ENCODE measurements at regions not wholly inside any gene's neighbourhood (a gene's known extent, or its start where the extent isn't known, plus 50 kb on each side); places are given as distances from the start of the nearest gene placed in this dataset.

DNA sequence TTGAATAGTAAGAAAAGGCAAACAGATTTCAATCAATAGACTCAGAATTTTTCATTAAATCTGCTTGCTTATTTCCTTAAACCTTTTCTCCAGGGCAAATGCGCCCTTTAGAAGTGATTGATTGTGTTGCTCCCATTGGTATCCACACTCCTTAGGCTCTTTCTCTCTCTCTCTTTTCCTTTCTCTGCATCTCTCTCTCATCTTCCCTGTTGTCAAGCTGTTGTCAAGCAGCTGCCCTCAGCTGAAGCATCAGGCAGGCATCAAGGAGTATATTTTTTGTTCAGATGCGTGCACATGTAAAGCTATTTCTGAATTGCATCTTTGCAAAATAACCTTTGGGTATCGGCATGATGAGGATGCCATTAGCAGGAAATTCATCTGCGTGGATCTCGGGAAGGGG is 107.2 kb upstream of the PLET1 start:
- peaks cover 8% of the 10 kb centered on the region for H3K4me1 ChIP-seq (ENCODE audit: insufficient read depth)
- no peaks in the 10 kb centered on the region for H3K36me3 ChIP-seq (replicated peaks; ENCODE audit: insufficient read depth, low read depth)
- H3K4me2 ChIP-seq, result no peak overlapping the region
- H3K79me2 ChIP-seq, result no peaks in the 10 kb centered on the region
- no peak overlapping the region for H3K4me3 ChIP-seq
- DNase-seq (ENCODE audit: low spot score), result no peak
- no peaks in the 10 kb centered on the region for H3K9me2 ChIP-seq (replicated peaks; ENCODE audit: insufficient read depth)
- 91% methylated on average over 5 of the region's 5 CpGs for WGBS (ENCODE audit: low lambda C conversion rate, missing lambda C conversion rate)
- TF ChIP-seq, protein P1, sequence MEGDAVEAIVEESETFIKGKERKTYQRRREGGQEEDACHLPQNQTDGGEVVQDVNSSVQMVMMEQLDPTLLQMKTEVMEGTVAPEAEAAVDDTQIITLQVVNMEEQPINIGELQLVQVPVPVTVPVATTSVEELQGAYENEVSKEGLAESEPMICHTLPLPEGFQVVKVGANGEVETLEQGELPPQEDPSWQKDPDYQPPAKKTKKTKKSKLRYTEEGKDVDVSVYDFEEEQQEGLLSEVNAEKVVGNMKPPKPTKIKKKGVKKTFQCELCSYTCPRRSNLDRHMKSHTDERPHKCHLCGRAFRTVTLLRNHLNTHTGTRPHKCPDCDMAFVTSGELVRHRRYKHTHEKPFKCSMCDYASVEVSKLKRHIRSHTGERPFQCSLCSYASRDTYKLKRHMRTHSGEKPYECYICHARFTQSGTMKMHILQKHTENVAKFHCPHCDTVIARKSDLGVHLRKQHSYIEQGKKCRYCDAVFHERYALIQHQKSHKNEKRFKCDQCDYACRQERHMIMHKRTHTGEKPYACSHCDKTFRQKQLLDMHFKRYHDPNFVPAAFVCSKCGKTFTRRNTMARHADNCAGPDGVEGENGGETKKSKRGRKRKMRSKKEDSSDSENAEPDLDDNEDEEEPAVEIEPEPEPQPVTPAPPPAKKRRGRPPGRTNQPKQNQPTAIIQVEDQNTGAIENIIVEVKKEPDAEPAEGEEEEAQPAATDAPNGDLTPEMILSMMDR (IDR thresholded peaks at IDR 0.05; ENCODE audit: poor library complexity), result no peak
- TF ChIP-seq EZH2 (IDR thresholded peaks at IDR 0.05; ENCODE audit: borderline replicate concordance) (no peak), EZH2phosphoT487 (IDR thresholded peaks at IDR 0.05; ENCODE audit: low read depth, severe bottlenecking, unreplicated experiment) (no peak)
- H2AFZ ChIP-seq, result no peak overlapping the region
- no peaks in the 10 kb centered on the region for H3K27me3 ChIP-seq
- H3K9me3 ChIP-seq (ENCODE audit: low read depth), result no peaks in the 10 kb centered on the region
- no peaks in the 10 kb centered on the region for H4K20me1 ChIP-seq (ENCODE audit: insufficient read depth, poor library complexity, severe bottlenecking)
- no peak overlapping the region for H3K27ac ChIP-seq

DNA sequence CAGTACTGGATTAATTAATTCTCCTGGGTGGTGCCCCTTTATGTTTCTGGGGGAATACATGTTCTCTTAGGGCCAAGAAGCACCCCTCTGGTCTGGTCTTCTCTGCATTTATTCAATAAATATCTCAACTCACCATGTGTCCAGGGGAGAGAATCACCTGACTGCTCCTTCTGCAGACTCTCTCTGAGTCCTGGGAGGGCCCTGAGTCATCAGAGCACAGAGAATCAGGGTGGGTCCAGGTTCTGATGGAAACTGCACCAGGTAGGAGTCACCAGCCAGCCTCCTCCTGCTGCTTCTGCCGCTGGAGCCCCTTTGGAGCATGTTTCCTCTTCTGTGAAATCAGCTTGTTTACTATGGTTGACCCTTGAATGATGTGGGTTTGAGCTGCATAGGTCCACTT is 107.7 kb upstream of the PLET1 start:
- Histone ChIP-seq H3K79me2 (no peaks in the 10 kb centered on the region), H3K4me2 (no peak overlapping the region), H3K36me3 (replicated peaks; ENCODE audit: insufficient read depth, low read depth) (no peaks in the 10 kb centered on the region), H3K4me1 (ENCODE audit: insufficient read depth) (peaks cover 8% of the 10 kb centered on the region), H3K9me3 (ENCODE audit: low read depth) (no peaks in the 10 kb centered on the region), H4K20me1 (ENCODE audit: insufficient read depth, poor library complexity, severe bottlenecking) (no peaks in the 10 kb centered on the region), H3K9me2 (replicated peaks; ENCODE audit: insufficient read depth) (no peaks in the 10 kb centered on the region), H2AFZ (no peak overlapping the region), H3K27me3 (no peaks in the 10 kb centered on the region), H3K4me3 (no peak overlapping the region), H3K27ac (no peak overlapping the region)
- 86% methylated on average over 1 of the region's 1 CpG for WGBS (ENCODE audit: low lambda C conversion rate, missing lambda C conversion rate)
- DNase-seq (ENCODE audit: low spot score), result peak; percentile 29
- TF ChIP-seq, protein P1 (IDR thresholded peaks at IDR 0.05; ENCODE audit: poor library complexity), result no peak
- TF ChIP-seq EZH2 (IDR thresholded peaks at IDR 0.05; ENCODE audit: borderline replicate concordance), result no peak
- no peak for TF ChIP-seq EZH2phosphoT487 (IDR thresholded peaks at IDR 0.05; ENCODE audit: low read depth, severe bottlenecking, unreplicated experiment)

DNA sequence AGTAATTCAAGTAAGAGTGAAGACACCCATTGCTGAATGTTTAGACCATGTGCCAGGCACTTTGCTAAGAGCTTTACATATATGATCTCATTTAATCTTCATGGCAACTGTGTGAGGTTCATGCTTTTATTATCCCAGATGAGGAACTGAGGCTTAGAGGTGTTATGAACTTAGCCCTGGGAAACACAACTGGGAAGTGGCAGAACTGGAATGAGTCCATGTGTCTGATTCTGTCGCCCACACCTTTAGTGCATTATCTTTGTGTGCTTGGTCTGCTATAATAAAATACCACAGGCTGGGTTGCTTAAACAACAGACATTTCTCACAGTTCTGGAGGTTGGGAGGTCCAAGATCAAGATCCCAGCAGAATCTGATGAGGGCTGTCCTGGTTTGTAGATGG is 108.7 kb upstream of the PLET1 start:
- H3K9me2 ChIP-seq (replicated peaks; ENCODE audit: insufficient read depth), result no peaks in the 10 kb centered on the region
- TF ChIP-seq EZH2 (IDR thresholded peaks at IDR 0.05; ENCODE audit: borderline replicate concordance), result no peak
- no peak for TF ChIP-seq EZH2phosphoT487 (IDR thresholded peaks at IDR 0.05; ENCODE audit: low read depth, severe bottlenecking, unreplicated experiment)
- TF ChIP-seq, protein P1 (IDR thresholded peaks at IDR 0.05; ENCODE audit: poor library complexity), result no peak
- H3K4me2 ChIP-seq, result no peak overlapping the region
- no peak for DNase-seq (ENCODE audit: low spot score)
- no peak overlapping the region for H3K4me3 ChIP-seq
- no peaks in the 10 kb centered on the region for H3K36me3 ChIP-seq (replicated peaks; ENCODE audit: insufficient read depth, low read depth)
- 85% methylated on average over 1 of the region's 1 CpG for WGBS (ENCODE audit: low lambda C conversion rate, missing lambda C conversion rate)
- H3K9me3 ChIP-seq (ENCODE audit: low read depth), result no peaks in the 10 kb centered on the region
- no peaks in the 10 kb centered on the region for H3K79me2 ChIP-seq
- H3K27me3 ChIP-seq, result no peaks in the 10 kb centered on the region
- H3K27ac ChIP-seq, result no peak overlapping the region
- peaks cover 4% of the 10 kb centered on the region for H3K4me1 ChIP-seq (ENCODE audit: insufficient read depth)
- H4K20me1 ChIP-seq (ENCODE audit: insufficient read depth, poor library complexity, severe bottlenecking), result no peaks in the 10 kb centered on the region
- H2AFZ ChIP-seq, result no peak overlapping the region

DNA sequence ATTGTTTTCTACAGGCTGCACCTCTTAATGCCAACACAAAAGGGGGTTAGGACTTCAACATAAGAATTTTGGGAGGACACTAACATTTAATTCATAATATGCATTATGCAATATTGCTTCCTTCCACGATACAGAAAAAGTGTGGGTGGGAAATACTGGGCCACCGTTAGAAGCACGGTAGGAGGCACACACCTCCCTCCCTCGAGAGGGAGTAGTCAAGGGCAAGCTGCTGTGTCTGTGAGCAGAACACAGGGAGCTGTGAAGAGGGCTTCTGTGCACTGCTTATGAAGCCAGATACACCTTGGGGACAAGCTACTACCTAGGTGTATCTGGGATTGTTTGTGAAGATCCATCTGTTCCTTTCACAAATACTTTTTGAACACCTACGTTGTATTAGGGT is 109.3 kb upstream of the PLET1 start:
- DNase-seq (ENCODE audit: low spot score), result no peak
- Histone ChIP-seq H3K36me3 (replicated peaks; ENCODE audit: insufficient read depth, low read depth) (no peaks in the 10 kb centered on the region), H3K4me3 (no peak overlapping the region), H3K27me3 (no peaks in the 10 kb centered on the region), H3K27ac (no peak overlapping the region), H2AFZ (no peak overlapping the region), H3K4me1 (ENCODE audit: insufficient read depth) (no peaks in the 10 kb centered on the region), H3K79me2 (no peaks in the 10 kb centered on the region), H4K20me1 (ENCODE audit: insufficient read depth, poor library complexity, severe bottlenecking) (no peaks in the 10 kb centered on the region), H3K9me2 (replicated peaks; ENCODE audit: insufficient read depth) (no peaks in the 10 kb centered on the region), H3K9me3 (ENCODE audit: low read depth) (no peaks in the 10 kb centered on the region), H3K4me2 (no peak overlapping the region)
- 91% methylated on average over 5 of the region's 5 CpGs for WGBS (ENCODE audit: low lambda C conversion rate, missing lambda C conversion rate)
- no peak for TF ChIP-seq EZH2 (IDR thresholded peaks at IDR 0.05; ENCODE audit: borderline replicate concordance)
- TF ChIP-seq, protein P1 (IDR thresholded peaks at IDR 0.05; ENCODE audit: poor library complexity), result no peak
- no peak for TF ChIP-seq EZH2phosphoT487 (IDR thresholded peaks at IDR 0.05; ENCODE audit: low read depth, severe bottlenecking, unreplicated experiment)

Data from hepatocyte (in vitro differentiated cells).